Cardiac muscle cell (in vitro differentiated cells and primary cell): ENCODE measurements at regions not wholly inside any gene's neighbourhood (a gene's known extent, or its start where the extent isn't known, plus 50 kb on each side); places are given as distances from the start of the nearest gene placed in this dataset.

ENCODE experiments used
- DNase-seq, 2 donors: peaks; one replicate each; pipeline versions ENCODE4 v3.0.0 to v3.0.0-alpha.2; 2010 to 2017; ENCODE audit warnings: low read depth in 1 of 2, low spot score in 1 of 2
- H3K27ac ChIP-seq: fragments of 200-600 bp; sonication (generic); 2 replicates; pipeline ENCODE4 v1.5.1; 2016
- H3K27me3 ChIP-seq: fragments of 200-600 bp; sonication (generic); 2 replicates; pipeline ENCODE4 v1.6.0; 2016; ENCODE audit warnings: control low read depth
- H3K36me3 ChIP-seq: fragments of 200-600 bp; sonication (generic); 2 replicates; pipeline ENCODE4 v1.5.1; 2016; ENCODE audit warnings: control low read depth
- H3K4me1 ChIP-seq: fragments of 200-600 bp; sonication (generic); 2 replicates; pipeline ENCODE4 v1.8.1; 2017; ENCODE audit warnings: low read depth, mild to moderate bottlenecking, mixed run types
- H3K4me3 ChIP-seq: fragments of 200-600 bp; sonication (generic); 2 replicates; pipeline ENCODE4 v1.5.1; 2016; ENCODE audit warnings: mild to moderate bottlenecking
- H3K9me3 ChIP-seq: fragments of 200-600 bp; sonication (generic); 2 replicates; pipeline ENCODE4 v1.5.1; 2017; ENCODE audit warnings: low read depth, mild to moderate bottlenecking, control low read depth
- TF ChIP-seq, protein P1 (sequence below): IDR thresholded peaks from 2 replicates; pipeline ENCODE4 v1.5.1; 2012; ENCODE audit warnings: low read depth, mild to moderate bottlenecking, low read length

- peaks cover 4% of the 10 kb centered on the region for H3K27me3 ChIP-seq
- H3K27ac ChIP-seq = no peak overlapping the region
- TF ChIP-seq, protein P1, sequence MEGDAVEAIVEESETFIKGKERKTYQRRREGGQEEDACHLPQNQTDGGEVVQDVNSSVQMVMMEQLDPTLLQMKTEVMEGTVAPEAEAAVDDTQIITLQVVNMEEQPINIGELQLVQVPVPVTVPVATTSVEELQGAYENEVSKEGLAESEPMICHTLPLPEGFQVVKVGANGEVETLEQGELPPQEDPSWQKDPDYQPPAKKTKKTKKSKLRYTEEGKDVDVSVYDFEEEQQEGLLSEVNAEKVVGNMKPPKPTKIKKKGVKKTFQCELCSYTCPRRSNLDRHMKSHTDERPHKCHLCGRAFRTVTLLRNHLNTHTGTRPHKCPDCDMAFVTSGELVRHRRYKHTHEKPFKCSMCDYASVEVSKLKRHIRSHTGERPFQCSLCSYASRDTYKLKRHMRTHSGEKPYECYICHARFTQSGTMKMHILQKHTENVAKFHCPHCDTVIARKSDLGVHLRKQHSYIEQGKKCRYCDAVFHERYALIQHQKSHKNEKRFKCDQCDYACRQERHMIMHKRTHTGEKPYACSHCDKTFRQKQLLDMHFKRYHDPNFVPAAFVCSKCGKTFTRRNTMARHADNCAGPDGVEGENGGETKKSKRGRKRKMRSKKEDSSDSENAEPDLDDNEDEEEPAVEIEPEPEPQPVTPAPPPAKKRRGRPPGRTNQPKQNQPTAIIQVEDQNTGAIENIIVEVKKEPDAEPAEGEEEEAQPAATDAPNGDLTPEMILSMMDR = no peak
- no peaks in the 10 kb centered on the region for H3K9me3 ChIP-seq
- H3K36me3 ChIP-seq = no peaks in the 10 kb centered on the region
- no peak overlapping the region for H3K4me3 ChIP-seq
- no peak for DNase-seq
- no peaks in the 10 kb centered on the region for H3K4me1 ChIP-seq
These were observed 219.7 kb upstream of the PKDCC start for GRCh38 chr2:41828052-41828643.

GRCh38 chr2:41829052-41829451 lies 218.8 kb upstream of the PKDCC start:
- H3K9me3 ChIP-seq = no peaks in the 10 kb centered on the region
- H3K27me3 ChIP-seq = no peaks in the 10 kb centered on the region
- H3K4me3 ChIP-seq = no peak overlapping the region
- H3K4me1 ChIP-seq = no peaks in the 10 kb centered on the region
- no peaks in the 10 kb centered on the region for H3K36me3 ChIP-seq
- TF ChIP-seq, protein P1 = no peak
- no peak for DNase-seq
- no peak overlapping the region for H3K27ac ChIP-seq

DNA sequence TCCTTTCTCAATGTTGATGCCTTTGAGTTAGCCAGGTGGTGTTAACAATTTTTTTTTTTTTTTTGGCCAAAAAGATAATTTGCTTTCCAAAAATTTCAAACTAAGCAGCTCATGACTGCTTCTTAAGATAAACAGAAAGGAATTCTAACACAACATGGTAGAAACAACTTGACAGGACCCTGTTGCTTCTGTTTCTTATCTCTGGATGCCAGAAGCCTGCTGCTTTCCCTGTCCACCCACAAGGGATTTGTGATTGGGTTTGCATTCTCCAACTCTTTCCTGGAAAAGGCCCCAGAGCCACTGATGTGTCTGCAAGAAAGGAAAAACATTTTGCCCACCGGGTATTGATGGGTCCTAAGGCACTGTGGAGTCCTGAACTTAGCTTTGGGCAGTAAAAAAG lies 217.2 kb upstream of the PKDCC start:
- DNase-seq = peak in 1 of 2 donors; percentile 11
- H3K27ac ChIP-seq = no peak overlapping the region
- H3K27me3 ChIP-seq = peaks cover 3% of the 10 kb centered on the region
- no peaks in the 10 kb centered on the region for H3K36me3 ChIP-seq
- H3K4me3 ChIP-seq = no peak overlapping the region
- no peaks in the 10 kb centered on the region for H3K9me3 ChIP-seq
- H3K4me1 ChIP-seq = no peaks in the 10 kb centered on the region
- TF ChIP-seq, protein P1 = no peak

- Histone ChIP-seq H3K4me1 (no peaks in the 10 kb centered on the region), H3K36me3 (no peaks in the 10 kb centered on the region), H3K9me3 (no peaks in the 10 kb centered on the region), H3K27ac (no peak overlapping the region), H3K27me3 (peaks cover 3% of the 10 kb centered on the region), H3K4me3 (no peak overlapping the region)
- TF ChIP-seq, protein P1 = no peak
- no peak for DNase-seq
These were observed 215.6 kb upstream of the PKDCC start for GRCh38 chr2:41832218-41832617.

- DNase-seq = no peak
- H3K9me3 ChIP-seq = no peaks in the 10 kb centered on the region
- no peak overlapping the region for H3K4me3 ChIP-seq
- no peak overlapping the region for H3K27ac ChIP-seq
- no peaks in the 10 kb centered on the region for H3K36me3 ChIP-seq
- peaks cover 18% of the 10 kb centered on the region for H3K27me3 ChIP-seq
- no peaks in the 10 kb centered on the region for H3K4me1 ChIP-seq
- TF ChIP-seq, protein P1 = no peak
These were observed 212.4 kb upstream of the PKDCC start for GRCh38 chr2:41835401-41835800.
